Upper lobe of right lung (tissue), 1 donor: ENCODE measurements at regions not wholly inside any gene's neighbourhood (a gene's known extent, or its start where the extent isn't known, plus 50 kb on each side); places are given as distances from the start of the nearest gene placed in this dataset.

Source experiments
- ATAC-seq: fragments of 200-7000 bp; cut with Tn5 transposase; one replicate; pipeline ENCODE4 v1.9.1; 2020; ENCODE audit warnings: mild to moderate bottlenecking, moderate library complexity
- DNase-seq: peaks from one replicate; pipeline ENCODE4 v3.0.0-alpha.2; 2020
- H3K27ac ChIP-seq: fragments of 200-600 bp; one replicate; pipeline ENCODE4 v1.8.0; 2022
- H3K27me3 ChIP-seq: fragments of 200-600 bp; one replicate; pipeline ENCODE4 v1.8.0; 2022; ENCODE audit warnings: mild to moderate bottlenecking
- H3K36me3 ChIP-seq: fragments of 200-600 bp; one replicate; pipeline ENCODE4 v1.8.0; 2022
- H3K4me1 ChIP-seq: fragments of 200-600 bp; one replicate; pipeline ENCODE4 v1.8.0; 2022
- H3K4me3 ChIP-seq: fragments of 200-600 bp; one replicate; pipeline ENCODE4 v1.8.0; 2022; ENCODE audit warnings: mild to moderate bottlenecking
- H3K9me3 ChIP-seq: fragments of 200-600 bp; one replicate; pipeline ENCODE4 v1.8.0; 2022
- CTCF ChIP-seq: fragments of 200-600 bp; IDR thresholded peaks from one replicate; pipeline ENCODE4 v1.8.0; 2022; ENCODE audit warnings: antibody characterized with exemption
- intact Hi-C: fragments of 100-400 bp; cut with DNase I; formaldehyde crosslinking; loops from one replicate; pipeline ENCODE4 v1.11.0; 2022
- donor health status: DM: no; HTN: yes; CAD: no; lungs with severe emphysema.

GRCh38 chr6:85396159-85396808, 53.6 kb upstream of the NT5E start:
- H3K4me3 ChIP-seq: no peak overlapping the region
- DNase-seq (no peak), ATAC-seq (no peak)
- intact Hi-C loops: no loop called here
- no peaks in the 10 kb centered on the region for H3K9me3 ChIP-seq
- H3K4me1 ChIP-seq: no peaks in the 10 kb centered on the region
- TF ChIP-seq CTCF: no peak
- H3K27ac ChIP-seq: no peak overlapping the region
- H3K27me3 ChIP-seq: no peaks in the 10 kb centered on the region
- no peaks in the 10 kb centered on the region for H3K36me3 ChIP-seq

GRCh38 chr6:85395746-85396145, 54.1 kb upstream of the NT5E start:
- Histone ChIP-seq H3K4me3 (no peak overlapping the region), H3K27me3 (no peaks in the 10 kb centered on the region), H3K36me3 (no peaks in the 10 kb centered on the region), H3K4me1 (no peaks in the 10 kb centered on the region), H3K9me3 (no peaks in the 10 kb centered on the region), H3K27ac (no peak overlapping the region)
- DNase-seq (no peak), ATAC-seq (no peak)
- TF ChIP-seq CTCF: no peak
- intact Hi-C loops: no loop called here

GRCh38 chr6:85394853-85395538, 54.9 kb upstream of the NT5E start:
- Histone ChIP-seq H3K27ac (no peak overlapping the region), H3K9me3 (no peaks in the 10 kb centered on the region), H3K36me3 (no peaks in the 10 kb centered on the region), H3K4me1 (no peaks in the 10 kb centered on the region), H3K27me3 (no peaks in the 10 kb centered on the region), H3K4me3 (no peak overlapping the region)
- intact Hi-C loops: no loop called here
- DNase-seq: no peak
- peak; percentile 89 for ATAC-seq
- no peak for TF ChIP-seq CTCF

- Histone ChIP-seq H3K27me3 (no peaks in the 10 kb centered on the region), H3K9me3 (no peaks in the 10 kb centered on the region), H3K4me3 (no peak overlapping the region), H3K4me1 (no peaks in the 10 kb centered on the region), H3K27ac (no peak overlapping the region), H3K36me3 (no peaks in the 10 kb centered on the region)
- no peak for TF ChIP-seq CTCF
- intact Hi-C loops: no loop called here
- ATAC-seq: no peak
- no peak for DNase-seq
Measured at GRCh38 chr6:85394199-85394598, 55.7 kb upstream of the NT5E start.

GRCh38 chr6:85392379-85392778, 57.5 kb upstream of the NT5E start:
- DNase-seq (no peak), ATAC-seq (no peak)
- TF ChIP-seq CTCF: no peak
- H3K9me3 ChIP-seq: no peaks in the 10 kb centered on the region
- H3K36me3 ChIP-seq: no peaks in the 10 kb centered on the region
- H3K4me1 ChIP-seq: no peaks in the 10 kb centered on the region
- H3K4me3 ChIP-seq: no peak overlapping the region
- intact Hi-C loops: no loop called here
- H3K27me3 ChIP-seq: no peaks in the 10 kb centered on the region
- H3K27ac ChIP-seq: no peak overlapping the region
